Posterior vena cava (tissue), 2 donors: ENCODE measurements at regions not wholly inside any gene's neighbourhood (a gene's known extent, or its start where the extent isn't known, plus 50 kb on each side); places are given as distances from the start of the nearest gene placed in this dataset.
"Not testable (repeated sequence)": the region's sequence is repeated elsewhere in the genome, so short reads cannot be mapped to it uniquely, and the experiment has no call there.

Experiments used
- DNase-seq: peaks from one replicate; pipeline ENCODE4 v3.0.0-alpha.2; 2020; ENCODE audit warnings: low spot score
- intact Hi-C, 2 donors: fragments of 100-400 bp; cut with DNase I; formaldehyde crosslinking; loops; one replicate each; pipeline versions ENCODE4 v1.14.1 to v1.14.2; 2022 to 2023
- donor health status: DM: yes; HTN: yes; CAD: no.
- donor health status: DM: yes; HTN: yes; CAD: no.

GRCh38 chr12:127044836-127045235, 1222.1 kb upstream of the TMEM132C start:
- intact Hi-C loops = no loop called here
- no peak for DNase-seq

- no peak for DNase-seq
- intact Hi-C loops = no loop called here
Observed at GRCh38 chr12:127046467-127046866, 1220.5 kb upstream of the TMEM132C start.

GRCh38 chr12:127048057-127048456, 1218.9 kb upstream of the TMEM132C start:
- intact Hi-C loops = no loop called here
- no peak for DNase-seq

- DNase-seq, intact Hi-C loops: not testable (repeated sequence)
Observed at GRCh38 chr12:127048525-127048924, 1218.4 kb upstream of the TMEM132C start.

- no peak for DNase-seq
- intact Hi-C loops = no loop called here
Observed at GRCh38 chr12:127051139-127051538, 1215.8 kb upstream of the TMEM132C start.

GRCh38 chr12:127052511-127053232, 1214.3 kb upstream of the TMEM132C start:
- intact Hi-C loops = no loop called here
- DNase-seq = no peak

GRCh38 chr12:127054531-127054930, 1212.4 kb upstream of the TMEM132C start:
- intact Hi-C loops = no loop called here

GRCh38 chr12:127060310-127060847, 1206.6 kb upstream of the TMEM132C start:
- peak; percentile 78 for DNase-seq
- intact Hi-C loops = no loop called here

More at GRCh38 chr12:127054531-127054930, 1212.4 kb upstream of the TMEM132C start:
- no peak for DNase-seq

GRCh38 chr12:127060933-127061332, 1206.0 kb upstream of the TMEM132C start:
- intact Hi-C loops = no loop called here
- peak; percentile 76 for DNase-seq

GRCh38 chr12:127063339-127064072, 1203.5 kb upstream of the TMEM132C start:
- DNase-seq = no peak
- intact Hi-C loops = no loop called here

GRCh38 chr12:127064207-127064606, 1202.8 kb upstream of the TMEM132C start:
- intact Hi-C loops = no loop called here

GRCh38 chr12:127065595-127065994, 1201.4 kb upstream of the TMEM132C start:
- DNase-seq = no peak
- intact Hi-C loops = no loop called here

More at GRCh38 chr12:127064207-127064606, 1202.8 kb upstream of the TMEM132C start:
- DNase-seq = no peak

GRCh38 chr12:127070515-127071157, 1196.3 kb upstream of the TMEM132C start:
- intact Hi-C loops = no loop called here
- DNase-seq = no peak

GRCh38 chr12:127074161-127074560, 1192.8 kb upstream of the TMEM132C start:
- DNase-seq = no peak
- intact Hi-C loops = no loop called here

- DNase-seq = no peak
- intact Hi-C loops = no loop called here
Observed at GRCh38 chr12:127075981-127076380, 1191.0 kb upstream of the TMEM132C start.

- no peak for DNase-seq
- intact Hi-C loops = no loop called here
Observed at GRCh38 chr12:127077262-127078045, 1189.5 kb upstream of the TMEM132C start.

GRCh38 chr12:127078577-127079350, 1188.2 kb upstream of the TMEM132C start:
- intact Hi-C loops = no loop called here
- no peak for DNase-seq

GRCh38 chr12:127079636-127080035, 1187.3 kb upstream of the TMEM132C start:
- DNase-seq = no peak
- intact Hi-C loops = no loop called here

- intact Hi-C loops = no loop called here
- no peak for DNase-seq
Observed at GRCh38 chr12:127081058-127081457, 1185.9 kb upstream of the TMEM132C start.
